ENCODE measurements at regions not wholly inside any gene's neighbourhood (a gene's known extent, or its start where the extent isn't known, plus 50 kb on each side); places are given as distances from the start of the nearest gene placed in this dataset.

DNA sequence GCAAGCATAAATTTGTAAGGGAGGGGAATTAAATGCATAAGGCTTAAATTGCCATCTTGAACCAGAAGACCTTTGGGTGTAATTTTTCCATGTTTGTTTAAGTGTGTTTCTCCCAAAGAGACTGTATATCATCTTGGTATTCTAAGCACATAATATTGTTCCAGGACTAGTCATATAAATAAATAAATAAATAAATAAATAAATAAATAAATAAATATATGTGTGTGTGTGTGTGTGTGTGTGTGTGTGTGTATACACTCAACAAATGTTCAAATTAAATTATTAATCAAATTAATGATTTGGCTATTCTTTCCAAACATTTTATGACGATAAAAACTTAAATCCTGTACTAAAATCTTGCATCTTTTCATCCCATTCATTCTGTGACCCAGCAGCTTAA is 867.8 kb upstream of the KLHL29 start:
- Histone ChIP-seq H3K36me3 (ENCODE audit: control insufficient read depth, insufficient read depth, low read length) (no peaks in the 10 kb centered on the region), H3K9me3 (ENCODE audit: control insufficient read depth, insufficient read depth, low read depth, low read length) (no peaks in the 10 kb centered on the region), H3K27ac (ENCODE audit: low read length) (no peak overlapping the region), H3K27me3 (ENCODE audit: control insufficient read depth, insufficient read depth, low read length) (no peaks in the 10 kb centered on the region), H3K4me1 (ENCODE audit: control insufficient read depth, insufficient read depth, low read length) (no peaks in the 10 kb centered on the region), H3K4me3 (ENCODE audit: low read depth in 2 of 2, low read length in 2 of 2) (no peak overlapping the region)
- BruUV-seq (replicated peaks), result no TSS peak
- no peak for DNase-seq (ENCODE audit: low read depth, low spot score)
- no peak for ATAC-seq
- ChIA-PET POLR2A (no interaction called here), CTCF (no interaction called here)
- TF ChIP-seq, protein P1, sequence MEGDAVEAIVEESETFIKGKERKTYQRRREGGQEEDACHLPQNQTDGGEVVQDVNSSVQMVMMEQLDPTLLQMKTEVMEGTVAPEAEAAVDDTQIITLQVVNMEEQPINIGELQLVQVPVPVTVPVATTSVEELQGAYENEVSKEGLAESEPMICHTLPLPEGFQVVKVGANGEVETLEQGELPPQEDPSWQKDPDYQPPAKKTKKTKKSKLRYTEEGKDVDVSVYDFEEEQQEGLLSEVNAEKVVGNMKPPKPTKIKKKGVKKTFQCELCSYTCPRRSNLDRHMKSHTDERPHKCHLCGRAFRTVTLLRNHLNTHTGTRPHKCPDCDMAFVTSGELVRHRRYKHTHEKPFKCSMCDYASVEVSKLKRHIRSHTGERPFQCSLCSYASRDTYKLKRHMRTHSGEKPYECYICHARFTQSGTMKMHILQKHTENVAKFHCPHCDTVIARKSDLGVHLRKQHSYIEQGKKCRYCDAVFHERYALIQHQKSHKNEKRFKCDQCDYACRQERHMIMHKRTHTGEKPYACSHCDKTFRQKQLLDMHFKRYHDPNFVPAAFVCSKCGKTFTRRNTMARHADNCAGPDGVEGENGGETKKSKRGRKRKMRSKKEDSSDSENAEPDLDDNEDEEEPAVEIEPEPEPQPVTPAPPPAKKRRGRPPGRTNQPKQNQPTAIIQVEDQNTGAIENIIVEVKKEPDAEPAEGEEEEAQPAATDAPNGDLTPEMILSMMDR (IDR thresholded peaks at IDR 0.05), result no peak
- TF ChIP-seq SIN3A (IDR thresholded peaks at IDR 0.05; ENCODE audit: borderline replicate concordance, insufficient read depth, low read depth, low read length), result no peak
- TF ChIP-seq POLR2AphosphoS5 (IDR thresholded peaks at IDR 0.05; ENCODE audit: low read depth, low read length), result no peak
- intact Hi-C loops (cut with micrococcal nuclease; ENCODE audit: unreplicated experiment), result no loop called here
- in situ Hi-C loops (cut with HindIII; ENCODE audit: low pct_unique_long_range_greater_than_20kb, low sequenced_read_pairs), result no loop called here

DNA sequence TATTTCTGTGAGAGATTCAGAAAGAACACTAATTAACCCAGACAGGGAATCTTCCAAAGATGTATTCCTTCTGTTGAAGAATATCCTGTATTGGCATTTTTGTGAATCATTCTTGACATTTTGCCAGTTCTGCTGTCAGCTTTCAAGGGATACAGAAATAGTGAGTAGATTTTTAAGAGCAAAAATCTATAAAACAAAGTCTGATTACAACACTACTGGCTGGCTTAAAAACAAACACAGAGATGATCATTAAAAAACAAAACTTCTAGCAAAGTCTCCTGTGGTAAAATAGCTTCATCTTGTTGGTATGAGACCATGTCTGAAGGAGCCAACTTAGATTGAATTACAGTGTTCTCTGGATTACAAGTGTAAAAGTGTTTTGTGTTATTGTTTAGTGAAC is 866.3 kb upstream of the KLHL29 start:
- H3K27me3 ChIP-seq (ENCODE audit: control insufficient read depth, insufficient read depth, low read length), result no peaks in the 10 kb centered on the region
- BruUV-seq (replicated peaks), result no TSS peak
- ATAC-seq, result no peak
- no peaks in the 10 kb centered on the region for H3K9me3 ChIP-seq (ENCODE audit: control insufficient read depth, insufficient read depth, low read depth, low read length)
- H3K36me3 ChIP-seq (ENCODE audit: control insufficient read depth, insufficient read depth, low read length), result no peaks in the 10 kb centered on the region
- no peak for DNase-seq (ENCODE audit: low read depth, low spot score)
- H3K27ac ChIP-seq (ENCODE audit: low read length), result no peak overlapping the region
- H3K4me3 ChIP-seq (ENCODE audit: low read depth in 2 of 2, low read length in 2 of 2), result no peak overlapping the region
- in situ Hi-C loops (cut with HindIII; ENCODE audit: low pct_unique_long_range_greater_than_20kb, low sequenced_read_pairs) (no loop called here), intact Hi-C loops (cut with micrococcal nuclease; ENCODE audit: unreplicated experiment) (no loop called here)
- H3K4me1 ChIP-seq (ENCODE audit: control insufficient read depth, insufficient read depth, low read length), result no peaks in the 10 kb centered on the region
- ChIA-PET POLR2A (no interaction called here), CTCF (no interaction called here)
- TF ChIP-seq TCF7L2 (IDR thresholded peaks at IDR 0.05; ENCODE audit: low read depth, low read length) (no peak), SIN3A (IDR thresholded peaks at IDR 0.05; ENCODE audit: borderline replicate concordance, insufficient read depth, low read depth, low read length) (no peak), POLR2AphosphoS5 (IDR thresholded peaks at IDR 0.05; ENCODE audit: low read depth, low read length) (no peak)
- TF ChIP-seq, protein P1 (IDR thresholded peaks at IDR 0.05), result no peak
- TF ChIP-seq, protein P2, sequence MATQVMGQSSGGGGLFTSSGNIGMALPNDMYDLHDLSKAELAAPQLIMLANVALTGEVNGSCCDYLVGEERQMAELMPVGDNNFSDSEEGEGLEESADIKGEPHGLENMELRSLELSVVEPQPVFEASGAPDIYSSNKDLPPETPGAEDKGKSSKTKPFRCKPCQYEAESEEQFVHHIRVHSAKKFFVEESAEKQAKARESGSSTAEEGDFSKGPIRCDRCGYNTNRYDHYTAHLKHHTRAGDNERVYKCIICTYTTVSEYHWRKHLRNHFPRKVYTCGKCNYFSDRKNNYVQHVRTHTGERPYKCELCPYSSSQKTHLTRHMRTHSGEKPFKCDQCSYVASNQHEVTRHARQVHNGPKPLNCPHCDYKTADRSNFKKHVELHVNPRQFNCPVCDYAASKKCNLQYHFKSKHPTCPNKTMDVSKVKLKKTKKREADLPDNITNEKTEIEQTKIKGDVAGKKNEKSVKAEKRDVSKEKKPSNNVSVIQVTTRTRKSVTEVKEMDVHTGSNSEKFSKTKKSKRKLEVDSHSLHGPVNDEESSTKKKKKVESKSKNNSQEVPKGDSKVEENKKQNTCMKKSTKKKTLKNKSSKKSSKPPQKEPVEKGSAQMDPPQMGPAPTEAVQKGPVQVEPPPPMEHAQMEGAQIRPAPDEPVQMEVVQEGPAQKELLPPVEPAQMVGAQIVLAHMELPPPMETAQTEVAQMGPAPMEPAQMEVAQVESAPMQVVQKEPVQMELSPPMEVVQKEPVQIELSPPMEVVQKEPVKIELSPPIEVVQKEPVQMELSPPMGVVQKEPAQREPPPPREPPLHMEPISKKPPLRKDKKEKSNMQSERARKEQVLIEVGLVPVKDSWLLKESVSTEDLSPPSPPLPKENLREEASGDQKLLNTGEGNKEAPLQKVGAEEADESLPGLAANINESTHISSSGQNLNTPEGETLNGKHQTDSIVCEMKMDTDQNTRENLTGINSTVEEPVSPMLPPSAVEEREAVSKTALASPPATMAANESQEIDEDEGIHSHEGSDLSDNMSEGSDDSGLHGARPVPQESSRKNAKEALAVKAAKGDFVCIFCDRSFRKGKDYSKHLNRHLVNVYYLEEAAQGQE (IDR thresholded peaks at IDR 0.05; ENCODE audit: insufficient read depth in 1 of 2, low read depth in 2 of 2, low read length in 1 of 2), result no peak

Data from Panc1 (cell line).